K562 (cell line): ENCODE measurements at regions not wholly inside any gene's neighbourhood (a gene's known extent, or its start where the extent isn't known, plus 50 kb on each side); places are given as distances from the start of the nearest gene placed in this dataset.

Experiments
- CEBPB ChIP-seq: fragments of 450-650 bp; IDR thresholded peaks from 2 replicates; pipeline ENCODE4 v1.6.1; 2016; ENCODE audit warnings: missing genetic modification characterization, missing compliant biosample characterization
- GABPA ChIP-seq: fragments of 200-800 bp; sonication (Bioruptor generic); conservative IDR thresholded peaks from 2 replicates; pipeline ENCODE4 v1.6.1; 2016; ENCODE audit warnings: low read depth, missing genetic modification characterization, missing compliant biosample characterization
- NCOR1 ChIP-seq: fragments of 450-650 bp; IDR thresholded peaks from 2 replicates; pipeline ENCODE4 v1.6.1; 2016; ENCODE audit warnings: mild to moderate bottlenecking, moderate library complexity
- NFE2L1 ChIP-seq: fragments of 450-650 bp; IDR thresholded peaks from 2 replicates; pipeline ENCODE4 v1.6.1; 2016; ENCODE audit warnings: missing genetic modification characterization, low read depth, mild to moderate bottlenecking, missing compliant biosample characterization, moderate library complexity, borderline replicate concordance
- RFX1 ChIP-seq: fragments of 450-650 bp; IDR thresholded peaks from 2 replicates; pipeline ENCODE4 v1.6.1; 2016; ENCODE audit warnings: mild to moderate bottlenecking, moderate library complexity
- SMARCC2 ChIP-seq: fragments of 450-650 bp; IDR thresholded peaks from 2 replicates; pipeline ENCODE4 v1.6.1; 2017; ENCODE audit warnings: antibody characterized with exemption, moderate library complexity, mild to moderate bottlenecking, low read depth
- TF ChIP-seq, protein P1 (sequence below), 3 experiments: IDR thresholded peaks in 2 of 3; conservative IDR thresholded peaks in 1 of 3; 2 replicates each; pipeline ENCODE4 v1.5.1; 2011 to 2012; ENCODE audit warnings: low read length in 3 of 3, mild to moderate bottlenecking in 3 of 3, control low read depth in 2 of 3, improper control_type of control experiment in 1 of 3, inconsistent platforms in 1 of 3, low read depth in 1 of 3, mixed read lengths in 1 of 3, moderate library complexity in 1 of 3; ENCODE audit not compliant: insufficient read depth in 2 of 3

GRCh38 chr4:30956916-30957315 is 236.7 kb downstream of the PCDH7 start:
- TF ChIP-seq, protein P1, sequence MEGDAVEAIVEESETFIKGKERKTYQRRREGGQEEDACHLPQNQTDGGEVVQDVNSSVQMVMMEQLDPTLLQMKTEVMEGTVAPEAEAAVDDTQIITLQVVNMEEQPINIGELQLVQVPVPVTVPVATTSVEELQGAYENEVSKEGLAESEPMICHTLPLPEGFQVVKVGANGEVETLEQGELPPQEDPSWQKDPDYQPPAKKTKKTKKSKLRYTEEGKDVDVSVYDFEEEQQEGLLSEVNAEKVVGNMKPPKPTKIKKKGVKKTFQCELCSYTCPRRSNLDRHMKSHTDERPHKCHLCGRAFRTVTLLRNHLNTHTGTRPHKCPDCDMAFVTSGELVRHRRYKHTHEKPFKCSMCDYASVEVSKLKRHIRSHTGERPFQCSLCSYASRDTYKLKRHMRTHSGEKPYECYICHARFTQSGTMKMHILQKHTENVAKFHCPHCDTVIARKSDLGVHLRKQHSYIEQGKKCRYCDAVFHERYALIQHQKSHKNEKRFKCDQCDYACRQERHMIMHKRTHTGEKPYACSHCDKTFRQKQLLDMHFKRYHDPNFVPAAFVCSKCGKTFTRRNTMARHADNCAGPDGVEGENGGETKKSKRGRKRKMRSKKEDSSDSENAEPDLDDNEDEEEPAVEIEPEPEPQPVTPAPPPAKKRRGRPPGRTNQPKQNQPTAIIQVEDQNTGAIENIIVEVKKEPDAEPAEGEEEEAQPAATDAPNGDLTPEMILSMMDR (IDR thresholded peaks at IDR 0.05 in 2 of 3, conservative IDR thresholded peaks at IDR 0.05 in 1 of 3; ENCODE audit: insufficient read depth in 2 of 3, low read depth in 1 of 3, low read length in 3 of 3) = no peak
- TF ChIP-seq CEBPB (tag) (no peak), SMARCC2 (no peak), NFE2L1 (tag) (no peak), NCOR1 (no peak), RFX1 (no peak), GABPA (tag) (no peak)
